ENCODE measurements at regions not wholly inside any gene's neighbourhood (a gene's known extent, or its start where the extent isn't known, plus 50 kb on each side); places are given as distances from the start of the nearest gene placed in this dataset.

DNA sequence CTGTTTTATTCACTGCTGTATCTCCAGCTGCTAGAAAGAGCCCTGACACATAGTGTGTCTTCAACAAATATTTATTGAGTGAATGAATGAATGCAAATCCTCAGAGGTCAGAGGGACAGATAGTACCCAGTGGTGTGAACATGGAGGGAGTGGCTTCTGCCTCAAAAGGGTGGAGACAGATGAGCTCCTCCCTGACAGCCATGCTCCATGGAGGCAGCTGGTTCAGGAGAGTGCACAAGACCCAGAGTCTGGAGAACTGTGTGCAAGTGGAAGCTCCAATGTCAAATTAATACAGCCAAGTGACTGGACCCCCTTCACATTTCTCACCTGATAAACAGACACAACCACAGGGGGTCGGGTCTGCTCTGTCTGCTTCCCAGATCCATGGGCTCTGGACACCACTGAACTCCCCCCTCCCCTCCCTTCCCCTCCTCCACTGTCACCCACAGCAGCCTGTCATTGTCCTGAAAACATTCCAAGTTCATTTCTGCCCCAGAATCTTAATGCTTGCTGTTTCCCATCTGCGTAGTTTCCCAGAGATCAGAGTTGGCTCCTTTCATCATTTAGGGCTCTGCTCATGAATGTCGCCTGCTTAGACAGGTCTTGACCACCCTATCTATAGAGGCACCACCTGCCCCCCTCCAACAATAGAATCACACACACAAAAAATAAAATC, 312.9 kb upstream of the PODXL start:
- H4K20me1 ChIP-seq (ENCODE audit: control insufficient read depth, extremely low read depth, insufficient read depth, low read length): no peaks in the 10 kb centered on the region
- no peak overlapping the region for H2AFZ ChIP-seq (ENCODE audit: control insufficient read depth, low read length)
- no peaks in the 10 kb centered on the region for H3K4me1 ChIP-seq (ENCODE audit: control insufficient read depth, extremely low read depth, insufficient read depth, low read length)
- no peaks in the 10 kb centered on the region for H3K36me3 ChIP-seq (ENCODE audit: control insufficient read depth in 2 of 2, extremely low read depth in 1 of 2, insufficient read depth in 2 of 2, low read length in 2 of 2)
- TF ChIP-seq EZH2 (IDR thresholded peaks at IDR 0.05; ENCODE audit: low read length): no peak
- TF ChIP-seq, protein P1, sequence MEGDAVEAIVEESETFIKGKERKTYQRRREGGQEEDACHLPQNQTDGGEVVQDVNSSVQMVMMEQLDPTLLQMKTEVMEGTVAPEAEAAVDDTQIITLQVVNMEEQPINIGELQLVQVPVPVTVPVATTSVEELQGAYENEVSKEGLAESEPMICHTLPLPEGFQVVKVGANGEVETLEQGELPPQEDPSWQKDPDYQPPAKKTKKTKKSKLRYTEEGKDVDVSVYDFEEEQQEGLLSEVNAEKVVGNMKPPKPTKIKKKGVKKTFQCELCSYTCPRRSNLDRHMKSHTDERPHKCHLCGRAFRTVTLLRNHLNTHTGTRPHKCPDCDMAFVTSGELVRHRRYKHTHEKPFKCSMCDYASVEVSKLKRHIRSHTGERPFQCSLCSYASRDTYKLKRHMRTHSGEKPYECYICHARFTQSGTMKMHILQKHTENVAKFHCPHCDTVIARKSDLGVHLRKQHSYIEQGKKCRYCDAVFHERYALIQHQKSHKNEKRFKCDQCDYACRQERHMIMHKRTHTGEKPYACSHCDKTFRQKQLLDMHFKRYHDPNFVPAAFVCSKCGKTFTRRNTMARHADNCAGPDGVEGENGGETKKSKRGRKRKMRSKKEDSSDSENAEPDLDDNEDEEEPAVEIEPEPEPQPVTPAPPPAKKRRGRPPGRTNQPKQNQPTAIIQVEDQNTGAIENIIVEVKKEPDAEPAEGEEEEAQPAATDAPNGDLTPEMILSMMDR (optimal IDR thresholded peaks at IDR 0.05 in 1 of 3, IDR thresholded peaks at IDR 0.05 in 1 of 3, conservative IDR thresholded peaks at IDR 0.05 in 1 of 3; ENCODE audit: extremely low read depth in 1 of 3, insufficient read depth in 2 of 3, low read length in 3 of 3): no peak
- H3K4me2 ChIP-seq (ENCODE audit: control insufficient read depth, extremely low read depth, insufficient read depth, low read depth, low read length): no peak overlapping the region
- FAIRE-seq (no peak), DNase-seq (ENCODE audit: low read depth, low spot score) (no peak)
- H3K9me1 ChIP-seq (ENCODE audit: control insufficient read depth, extremely low read depth, insufficient read depth, low read length): no peaks in the 10 kb centered on the region
- H3K4me3 ChIP-seq (ENCODE audit: control insufficient read depth in 2 of 3, extremely low read depth in 1 of 3, insufficient read depth in 2 of 3, low read depth in 1 of 3, low read length in 3 of 3): no peak overlapping the region
- dilution Hi-C loops (cut with MboI; ENCODE audit: extremely low pct_ligation_motif_present, low sequenced_read_pairs): no loop called here
- no peaks in the 10 kb centered on the region for H3K79me2 ChIP-seq (ENCODE audit: control insufficient read depth, insufficient read depth, low read length)
- H3K27ac ChIP-seq (ENCODE audit: control insufficient read depth, insufficient read depth, low read length): no peak overlapping the region
- H3K9me3 ChIP-seq (ENCODE audit: control insufficient read depth, low read depth, low read length): no peaks in the 10 kb centered on the region
- H3K27me3 ChIP-seq (ENCODE audit: control insufficient read depth, extremely low read depth, insufficient read depth, low read length): no peaks in the 10 kb centered on the region
- H3K9ac ChIP-seq (ENCODE audit: control insufficient read depth, extremely low read depth, insufficient read depth, low read length): no peak overlapping the region

DNA sequence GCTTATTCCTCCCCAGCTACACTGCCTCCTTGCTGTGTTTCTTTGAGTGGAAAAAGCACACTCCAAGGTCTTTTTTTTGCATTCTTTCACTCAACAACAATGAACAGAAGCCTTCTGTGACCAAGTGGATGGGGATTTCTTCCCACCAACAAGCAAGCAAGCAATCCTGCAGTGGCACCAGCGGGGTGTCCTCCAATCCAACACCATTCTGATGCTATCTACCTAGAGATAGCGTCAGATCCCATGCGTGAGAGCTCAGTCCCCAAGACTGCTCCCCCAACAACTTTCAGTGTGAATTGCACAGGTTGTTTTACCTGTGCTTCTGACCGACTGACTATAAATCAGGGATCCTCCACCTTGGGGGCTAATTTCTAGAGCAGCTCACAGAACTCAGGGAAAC, 311.0 kb upstream of the PODXL start:
- no peaks in the 10 kb centered on the region for H3K4me1 ChIP-seq (ENCODE audit: control insufficient read depth, extremely low read depth, insufficient read depth, low read length)
- no peaks in the 10 kb centered on the region for H4K20me1 ChIP-seq (ENCODE audit: control insufficient read depth, extremely low read depth, insufficient read depth, low read length)
- H3K27ac ChIP-seq (ENCODE audit: control insufficient read depth, insufficient read depth, low read length): no peak overlapping the region
- H3K9ac ChIP-seq (ENCODE audit: control insufficient read depth, extremely low read depth, insufficient read depth, low read length): no peak overlapping the region
- no peak for FAIRE-seq
- no peak overlapping the region for H3K4me3 ChIP-seq (ENCODE audit: control insufficient read depth in 2 of 3, extremely low read depth in 1 of 3, insufficient read depth in 2 of 3, low read depth in 1 of 3, low read length in 3 of 3)
- no peaks in the 10 kb centered on the region for H3K27me3 ChIP-seq (ENCODE audit: control insufficient read depth, extremely low read depth, insufficient read depth, low read length)
- no peaks in the 10 kb centered on the region for H3K9me1 ChIP-seq (ENCODE audit: control insufficient read depth, extremely low read depth, insufficient read depth, low read length)
- DNase-seq (ENCODE audit: low read depth, low spot score): no peak
- TF ChIP-seq EZH2 (IDR thresholded peaks at IDR 0.05; ENCODE audit: low read length): no peak
- TF ChIP-seq, protein P1 (optimal IDR thresholded peaks at IDR 0.05 in 1 of 3, IDR thresholded peaks at IDR 0.05 in 1 of 3, conservative IDR thresholded peaks at IDR 0.05 in 1 of 3; ENCODE audit: extremely low read depth in 1 of 3, insufficient read depth in 2 of 3, low read length in 3 of 3): no peak
- no peaks in the 10 kb centered on the region for H3K79me2 ChIP-seq (ENCODE audit: control insufficient read depth, insufficient read depth, low read length)
- no peak overlapping the region for H3K4me2 ChIP-seq (ENCODE audit: control insufficient read depth, extremely low read depth, insufficient read depth, low read depth, low read length)
- no peaks in the 10 kb centered on the region for H3K36me3 ChIP-seq (ENCODE audit: control insufficient read depth in 2 of 2, extremely low read depth in 1 of 2, insufficient read depth in 2 of 2, low read length in 2 of 2)
- no peak overlapping the region for H2AFZ ChIP-seq (ENCODE audit: control insufficient read depth, low read length)
- no peaks in the 10 kb centered on the region for H3K9me3 ChIP-seq (ENCODE audit: control insufficient read depth, low read depth, low read length)
- dilution Hi-C loops (cut with MboI; ENCODE audit: extremely low pct_ligation_motif_present, low sequenced_read_pairs): no loop called here
